T-cell (primary cell): ENCODE measurements at regions not wholly inside any gene's neighbourhood (a gene's known extent, or its start where the extent isn't known, plus 50 kb on each side); places are given as distances from the start of the nearest gene placed in this dataset.

Source experiments
- ATAC-seq, 4 experiments: fragments of 200-7000 bp in 3 of 4; fragments of 150-1000 bp in 1 of 4; cut with Tn5 transposase; replicated peaks in 1 of 4; 1 replicate in 3 of 4; 2 replicates in 1 of 4; pipeline ENCODE4 v1.10.0; 2021; ENCODE audit warnings: moderate library complexity in 3 of 4, mild to moderate bottlenecking in 2 of 4, moderate number of reproducible peaks in 1 of 4
- CTCF ChIA-PET, 2 donors: fragments of 300-600 bp; sonication (Branson Sonifier 250); formaldehyde crosslinking; loops; one replicate each; lab custom pipeline; 2022; ENCODE audit warnings: antibody characterized with exemption in 2 of 2; lab: Charles Lee
- POLR2A ChIA-PET, 2 donors: fragments of 300-600 bp; sonication (Branson Sonifier 250); formaldehyde crosslinking; loops; one replicate each; lab custom pipeline; 2022; ENCODE audit warnings: antibody characterized with exemption in 2 of 2; lab: Charles Lee
- DNase-seq, 35 experiments: peaks; one replicate each; pipeline versions ENCODE4 v3.0.0 to v3.0.0-alpha.2; 2013 to 2023
- H3K27ac ChIP-seq: one replicate; pipeline ENCODE4 v1.5.1; 2013; ENCODE audit warnings: low read length
- H3K27me3 ChIP-seq, 2 experiments: replicated peaks in 1 of 2; 1 replicate in 1 of 2; 2 replicates in 1 of 2; pipeline versions ENCODE4 v1.6.1 to v1.7.0; 2013; ENCODE audit warnings: low read length in 1 of 2, mixed read lengths in 1 of 2; ENCODE audit not compliant: control insufficient read depth in 2 of 2, insufficient read depth in 2 of 2; ENCODE audit errors: extremely low read depth in 1 of 2
- H3K36me3 ChIP-seq, 2 donors: 1 replicate in 1 of 2; 2 replicates in 1 of 2; pipeline versions ENCODE4 v1.6.1 to v1.7.0; 2013; ENCODE audit warnings: low read length in 1 of 2; ENCODE audit not compliant: control insufficient read depth in 2 of 2, insufficient read depth in 1 of 2; ENCODE audit errors: extremely low read depth in 1 of 2
- H3K4me1 ChIP-seq, 2 experiments: 1 replicate in 1 of 2; 2 replicates in 1 of 2; pipeline versions ENCODE4 v1.6.1 to v1.7.0; 2013; ENCODE audit warnings: low read length in 2 of 2, mixed read lengths in 1 of 2; ENCODE audit not compliant: insufficient read depth in 2 of 2, control insufficient read depth in 1 of 2; ENCODE audit errors: extremely low read depth in 1 of 2
- H3K4me3 ChIP-seq, 2 donors: 1 replicate in 1 of 2; 2 replicates in 1 of 2; pipeline versions ENCODE4 v1.5.1 to v1.7.0; 2013; ENCODE audit warnings: mild to moderate bottlenecking in 2 of 2, low read length in 1 of 2, moderate library complexity in 1 of 2; ENCODE audit not compliant: control insufficient read depth in 1 of 2; ENCODE audit errors: extremely low read depth in 1 of 2
- H3K9me3 ChIP-seq: 2 replicates; pipeline ENCODE4 v1.7.0; 2013
- H3K27ac Mint-ChIP-seq, 2 donors: one replicate each; pipeline ENCODE4 v1.8.0; 2020 to 2021; ENCODE audit warnings: mild to moderate bottlenecking in 2 of 2, mixed read lengths in 2 of 2
- H3K27me3 Mint-ChIP-seq, 2 donors: one replicate each; pipeline ENCODE4 v1.8.0; 2021 to 2022; ENCODE audit warnings: mixed read lengths in 2 of 2
- H3K36me3 Mint-ChIP-seq: one replicate; pipeline ENCODE4 v1.8.0; 2021; ENCODE audit warnings: mixed read lengths
- H3K4me1 Mint-ChIP-seq, 3 donors: one replicate each; pipeline ENCODE4 v1.8.0; 2020 to 2022; ENCODE audit warnings: mixed read lengths in 3 of 3, mild to moderate bottlenecking in 1 of 3
- H3K4me3 Mint-ChIP-seq, 3 donors: one replicate each; pipeline ENCODE4 v1.8.0; 2020 to 2022; ENCODE audit warnings: mild to moderate bottlenecking in 3 of 3, mixed read lengths in 3 of 3, moderate library complexity in 3 of 3
- H3K9me3 Mint-ChIP-seq, 3 donors: one replicate each; pipeline ENCODE4 v1.8.0; 2020 to 2022; ENCODE audit warnings: mixed read lengths in 3 of 3
- WGBS: methylation state at CpG from one replicate; pipeline ENCODE4 v1.1.5; 2013; ENCODE audit warnings: missing lambda C conversion rate; ENCODE audit not compliant: insufficient coverage; 5-methylcytosine and 5-hydroxymethylcytosine counted together

GRCh38 chr1:64356636-64357256, 113.2 kb upstream of the CACHD1 start:
- 76% methylated on average over 6 of the region's 15 CpGs for WGBS
- Histone ChIP-seq H3K4me1 (no peaks in the 10 kb centered on the region), H3K36me3 (no peaks in the 10 kb centered on the region), H3K9me3 (no peaks in the 10 kb centered on the region), H3K27me3 (peaks cover 0 to 9% of the 10 kb centered on the region in 2 experiments), H3K27ac (no peak overlapping the region), H3K4me3 (no peak overlapping the region)
- no peak for ATAC-seq
- POLR2A ChIA-PET, result no interaction called here
- CTCF ChIA-PET, result no interaction called here
- H3K4me1 Mint-ChIP-seq, result no peaks in the 10 kb centered on the region
- no peak overlapping the region for H3K4me3 Mint-ChIP-seq
- no peaks in the 10 kb centered on the region for H3K9me3 Mint-ChIP-seq
- H3K27me3 Mint-ChIP-seq, result peaks cover 6 to 10% of the 10 kb centered on the region in 2 donors
- H3K36me3 Mint-ChIP-seq, result no peaks in the 10 kb centered on the region
- no peak overlapping the region for H3K27ac Mint-ChIP-seq
- DNase-seq, result no peak

DNA sequence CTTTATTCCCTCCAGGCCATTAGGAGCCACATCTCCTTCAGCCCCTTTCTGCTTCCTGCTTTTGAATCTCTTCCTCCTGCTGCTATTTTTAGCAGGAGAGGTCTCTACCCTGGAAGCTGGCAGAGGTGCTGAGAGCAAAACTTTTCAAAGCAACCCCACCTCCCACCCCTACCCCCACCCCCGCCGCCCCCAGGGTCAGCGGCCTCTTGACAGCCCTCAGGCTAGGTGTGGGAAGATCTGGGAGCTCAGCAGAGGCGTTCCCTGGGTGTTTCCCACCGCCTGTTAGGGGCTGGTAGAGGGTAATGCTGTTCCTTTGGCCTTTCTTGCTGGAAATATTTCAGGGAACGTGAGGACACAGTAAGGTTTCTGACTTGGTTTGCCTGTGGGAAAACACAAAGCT, 112.5 kb upstream of the CACHD1 start:
- no peaks in the 10 kb centered on the region for H3K36me3 Mint-ChIP-seq
- H3K4me3 Mint-ChIP-seq, result no peak overlapping the region
- Histone ChIP-seq H3K27ac (no peak overlapping the region), H3K27me3 (peaks cover 0 to 9% of the 10 kb centered on the region in 2 experiments), H3K9me3 (no peaks in the 10 kb centered on the region), H3K4me1 (no peaks in the 10 kb centered on the region), H3K36me3 (no peaks in the 10 kb centered on the region), H3K4me3 (no peak overlapping the region)
- no peaks in the 10 kb centered on the region for H3K9me3 Mint-ChIP-seq
- no peak overlapping the region for H3K27ac Mint-ChIP-seq
- DNase-seq (no peak), ATAC-seq (no peak)
- CTCF ChIA-PET, result no interaction called here
- H3K4me1 Mint-ChIP-seq, result no peaks in the 10 kb centered on the region
- peaks cover 6 to 10% of the 10 kb centered on the region in 2 donors for H3K27me3 Mint-ChIP-seq
- 50% methylated on average over 1 of the region's 6 CpGs for WGBS
- POLR2A ChIA-PET, result no interaction called here

GRCh38 chr1:64358692-64359091, 111.2 kb upstream of the CACHD1 start:
- no peak overlapping the region for H3K27ac ChIP-seq
- POLR2A ChIA-PET, result no interaction called here
- H3K36me3 ChIP-seq, result no peaks in the 10 kb centered on the region
- CTCF ChIA-PET, result no interaction called here
- no peak overlapping the region for H3K4me3 Mint-ChIP-seq
- no peaks in the 10 kb centered on the region for H3K4me1 Mint-ChIP-seq
- 88% methylated on average over 2 of the region's 5 CpGs for WGBS
- ATAC-seq (no peak), DNase-seq (no peak)
- H3K27me3 Mint-ChIP-seq, result peaks cover 6 to 10% of the 10 kb centered on the region in 2 donors
- H3K4me1 ChIP-seq, result no peaks in the 10 kb centered on the region
- no peaks in the 10 kb centered on the region for H3K9me3 ChIP-seq
- no peaks in the 10 kb centered on the region for H3K9me3 Mint-ChIP-seq
- H3K36me3 Mint-ChIP-seq, result no peaks in the 10 kb centered on the region
- no peak overlapping the region for H3K4me3 ChIP-seq
- no peak overlapping the region for H3K27ac Mint-ChIP-seq
- peaks cover 0 to 9% of the 10 kb centered on the region in 2 experiments for H3K27me3 ChIP-seq

- ATAC-seq, result no peak
- Mint-ChIP-seq H3K36me3 (no peaks in the 10 kb centered on the region), H3K27me3 (no peaks in the 10 kb centered on the region), H3K4me3 (no peak overlapping the region), H3K9me3 (no peaks in the 10 kb centered on the region), H3K4me1 (no peaks in the 10 kb centered on the region), H3K27ac (no peak overlapping the region)
- Histone ChIP-seq H3K4me3 (no peak overlapping the region), H3K27ac (no peak overlapping the region), H3K4me1 (no peaks in the 10 kb centered on the region), H3K36me3 (no peaks in the 10 kb centered on the region), H3K27me3 (peaks cover 0 to 2% of the 10 kb centered on the region in 2 experiments), H3K9me3 (no peaks in the 10 kb centered on the region)
- CTCF ChIA-PET, result interaction anchor here in 1 of 2 donors (0.6 kb wide), 1 partner anchor 9 kb away, joined by 4 read pairs; no protein-coding TSS in a partner anchor
- DNase-seq, result no peak
- no CpG with 5 or more reads among the region's 3 CpGs for WGBS
- POLR2A ChIA-PET, result no interaction called here
Measured at GRCh38 chr1:64361974-64362373, 108.0 kb upstream of the CACHD1 start.

GRCh38 chr1:64363111-64363510, 106.8 kb upstream of the CACHD1 start:
- H3K9me3 ChIP-seq, result no peaks in the 10 kb centered on the region
- ChIA-PET POLR2A (no interaction called here), CTCF (no interaction called here)
- no peaks in the 10 kb centered on the region for H3K27me3 Mint-ChIP-seq
- no peaks in the 10 kb centered on the region for H3K9me3 Mint-ChIP-seq
- H3K4me3 Mint-ChIP-seq, result no peak overlapping the region
- no peak overlapping the region for H3K27ac ChIP-seq
- no peak for ATAC-seq
- no peaks in the 10 kb centered on the region for H3K27me3 ChIP-seq
- WGBS, result 75% methylated on average over 4 of the region's 4 CpGs
- DNase-seq, result no peak
- H3K4me3 ChIP-seq, result no peak overlapping the region
- no peak overlapping the region for H3K27ac Mint-ChIP-seq
- H3K4me1 ChIP-seq, result no peaks in the 10 kb centered on the region
- H3K4me1 Mint-ChIP-seq, result no peaks in the 10 kb centered on the region
- no peaks in the 10 kb centered on the region for H3K36me3 Mint-ChIP-seq
- no peaks in the 10 kb centered on the region for H3K36me3 ChIP-seq

- no peak overlapping the region for H3K4me3 Mint-ChIP-seq
- no peak for ATAC-seq
- Histone ChIP-seq H3K36me3 (no peaks in the 10 kb centered on the region), H3K4me3 (no peak overlapping the region), H3K27ac (no peak overlapping the region), H3K4me1 (no peaks in the 10 kb centered on the region), H3K27me3 (no peaks in the 10 kb centered on the region), H3K9me3 (no peaks in the 10 kb centered on the region)
- H3K27ac Mint-ChIP-seq, result no peak overlapping the region
- H3K9me3 Mint-ChIP-seq, result no peaks in the 10 kb centered on the region
- CTCF ChIA-PET, result no interaction called here
- POLR2A ChIA-PET, result no interaction called here
- H3K27me3 Mint-ChIP-seq, result no peaks in the 10 kb centered on the region
- DNase-seq, result no peak
- H3K4me1 Mint-ChIP-seq, result no peaks in the 10 kb centered on the region
- H3K36me3 Mint-ChIP-seq, result no peaks in the 10 kb centered on the region
Measured at GRCh38 chr1:64363616-64364015, 106.3 kb upstream of the CACHD1 start.

GRCh38 chr1:64366821-64367220, 103.1 kb upstream of the CACHD1 start:
- ChIA-PET POLR2A (no interaction called here), CTCF (no interaction called here)
- no peaks in the 10 kb centered on the region for H3K36me3 Mint-ChIP-seq
- H3K4me1 Mint-ChIP-seq, result no peaks in the 10 kb centered on the region
- no peaks in the 10 kb centered on the region for H3K27me3 Mint-ChIP-seq
- no peaks in the 10 kb centered on the region for H3K9me3 ChIP-seq
- ATAC-seq (no peak), DNase-seq (no peak)
- no peak overlapping the region for H3K4me3 Mint-ChIP-seq
- H3K27me3 ChIP-seq, result no peaks in the 10 kb centered on the region
- H3K27ac ChIP-seq, result no peak overlapping the region
- H3K4me3 ChIP-seq, result no peak overlapping the region
- 92% methylated on average over 2 of the region's 2 CpGs for WGBS
- no peaks in the 10 kb centered on the region for H3K4me1 ChIP-seq
- H3K27ac Mint-ChIP-seq, result no peak overlapping the region
- no peaks in the 10 kb centered on the region for H3K36me3 ChIP-seq
- H3K9me3 Mint-ChIP-seq, result no peaks in the 10 kb centered on the region
